ENCODE measurements at regions not wholly inside any gene's neighbourhood (a gene's known extent, or its start where the extent isn't known, plus 50 kb on each side); places are given as distances from the start of the nearest gene placed in this dataset.

GRCh38 chr2:118244686-118245085 is 156.4 kb downstream of the INSIG2 start:
- no peak for TF ChIP-seq CTCF (IDR thresholded peaks at IDR 0.05; ENCODE audit: insufficient read depth, low read depth, low read length, missing control alignments)
- no peak for DNase-seq (ENCODE audit: low read depth)
- H3K4me3 ChIP-seq (ENCODE audit: low read depth, low read length) = no peak overlapping the region

GRCh38 chr2:118243031-118243430 is 154.8 kb downstream of the INSIG2 start:
- no peak for TF ChIP-seq CTCF (IDR thresholded peaks at IDR 0.05; ENCODE audit: insufficient read depth, low read depth, low read length, missing control alignments)
- no peak for DNase-seq (ENCODE audit: low read depth)
- no peak overlapping the region for H3K4me3 ChIP-seq (ENCODE audit: low read depth, low read length)

GRCh38 chr2:118242216-118242615 is 153.9 kb downstream of the INSIG2 start:
- no peak for TF ChIP-seq CTCF (IDR thresholded peaks at IDR 0.05; ENCODE audit: insufficient read depth, low read depth, low read length, missing control alignments)
- H3K4me3 ChIP-seq (ENCODE audit: low read depth, low read length) = no peak overlapping the region
- DNase-seq (ENCODE audit: low read depth) = peak; percentile 8

GRCh38 chr2:118241128-118241527 is 152.9 kb downstream of the INSIG2 start:
- H3K4me3 ChIP-seq (ENCODE audit: low read depth, low read length) = no peak overlapping the region
- no peak for DNase-seq (ENCODE audit: low read depth)
- TF ChIP-seq CTCF (IDR thresholded peaks at IDR 0.05; ENCODE audit: insufficient read depth, low read depth, low read length, missing control alignments) = no peak

GRCh38 chr2:118240276-118240675 is 152.0 kb downstream of the INSIG2 start:
- no peak for TF ChIP-seq CTCF (IDR thresholded peaks at IDR 0.05; ENCODE audit: insufficient read depth, low read depth, low read length, missing control alignments)
- no peak for DNase-seq (ENCODE audit: low read depth)
- no peak overlapping the region for H3K4me3 ChIP-seq (ENCODE audit: low read depth, low read length)

- DNase-seq (ENCODE audit: low read depth) = no peak
- H3K4me3 ChIP-seq (ENCODE audit: low read depth, low read length) = no peak overlapping the region
- no peak for TF ChIP-seq CTCF (IDR thresholded peaks at IDR 0.05; ENCODE audit: insufficient read depth, low read depth, low read length, missing control alignments)
These were observed 151.0 kb downstream of the INSIG2 start for GRCh38 chr2:118239284-118239683.

GRCh38 chr2:118237451-118237850 is 149.2 kb downstream of the INSIG2 start:
- DNase-seq (ENCODE audit: low read depth) = no peak
- H3K4me3 ChIP-seq (ENCODE audit: low read depth, low read length) = no peak overlapping the region
- no peak for TF ChIP-seq CTCF (IDR thresholded peaks at IDR 0.05; ENCODE audit: insufficient read depth, low read depth, low read length, missing control alignments)
